SK-N-MC (cell line): ENCODE measurements at regions not wholly inside any gene's neighbourhood (a gene's known extent, or its start where the extent isn't known, plus 50 kb on each side); places are given as distances from the start of the nearest gene placed in this dataset.

Experiments
- EZH2 ChIP-seq: fragments of 200-600 bp; sonication (generic); IDR thresholded peaks from one replicate; pipeline ENCODE4 v1.6.1; 2017; ENCODE audit warnings: antibody characterized with exemption
- POLR2AphosphoS5 ChIP-seq: IDR thresholded peaks from 2 replicates; pipeline ENCODE4 v1.6.1; 2012; ENCODE audit warnings: mild to moderate bottlenecking, low read depth, low read length, borderline replicate concordance

DNA sequence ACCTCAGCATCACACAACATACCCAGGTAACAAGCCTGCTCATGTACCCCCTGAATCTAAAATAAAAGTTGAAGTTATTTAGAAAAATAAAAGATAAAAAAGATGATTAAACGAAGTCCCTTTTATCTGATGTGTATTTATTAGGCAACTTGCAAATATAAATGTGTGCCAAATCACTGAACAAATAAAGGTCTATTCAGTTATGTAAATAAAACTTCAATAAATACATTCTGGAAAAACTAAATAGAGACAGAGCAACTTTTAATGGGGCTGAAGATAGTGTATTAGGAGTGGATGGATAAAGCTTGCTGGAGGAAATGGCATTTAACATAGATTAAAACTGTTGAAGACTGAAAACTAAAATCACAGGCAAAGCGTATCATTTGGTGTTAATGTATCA is 678.0 kb upstream of the GRM7 start:
- no peak for TF ChIP-seq EZH2
- no peak for TF ChIP-seq POLR2AphosphoS5
